ENCODE measurements at regions not wholly inside any gene's neighbourhood (a gene's known extent, or its start where the extent isn't known, plus 50 kb on each side); places are given as distances from the start of the nearest gene placed in this dataset.

DNA sequence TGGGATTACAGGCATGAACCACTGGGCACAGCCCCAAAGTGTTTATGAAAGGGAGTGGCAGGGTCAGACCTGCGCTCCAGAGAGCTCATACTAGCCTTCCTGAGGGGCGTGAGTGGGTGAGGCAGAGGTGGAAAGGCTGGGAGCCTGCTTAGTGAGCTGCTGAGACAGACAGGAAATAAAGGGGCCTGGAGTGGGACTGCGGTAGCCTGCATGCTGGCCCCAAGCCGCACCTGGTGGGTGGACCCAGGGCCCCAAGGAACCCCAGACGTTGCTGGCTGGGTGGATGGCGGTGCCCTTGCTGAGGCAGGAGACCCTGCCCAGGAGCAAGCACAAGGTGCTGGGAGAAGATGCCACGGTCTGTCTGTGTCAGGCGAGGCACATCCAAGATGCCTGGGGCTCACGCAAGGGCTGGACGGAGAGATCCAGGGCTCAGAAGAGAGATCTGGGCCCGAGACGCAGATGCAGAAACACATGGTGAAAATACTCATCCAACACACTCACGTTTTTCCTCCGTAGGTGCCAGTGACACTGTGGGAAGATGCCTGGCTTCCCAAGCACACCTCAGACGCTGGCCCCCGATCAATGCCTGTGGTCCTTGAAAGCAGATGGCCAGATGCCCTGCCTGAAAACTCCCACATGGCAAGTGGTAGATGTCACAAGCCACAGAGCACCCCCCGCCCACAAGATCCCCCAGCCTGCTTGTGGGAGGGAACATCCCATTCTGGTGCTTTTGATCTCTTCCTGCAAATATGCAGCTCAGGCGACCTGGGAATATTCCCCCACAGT lies 151.1 kb downstream of the GLI2 start:
- TF ChIP-seq POLR2A (IDR thresholded peaks at IDR 0.05; ENCODE audit: low read length) (no peak), GATA1 (IDR thresholded peaks at IDR 0.05; ENCODE audit: low read depth, low read length) (no peak)

Measured in erythroblast (primary cell).